Keratinocyte (primary cell): ENCODE measurements at regions not wholly inside any gene's neighbourhood (a gene's known extent, or its start where the extent isn't known, plus 50 kb on each side); places are given as distances from the start of the nearest gene placed in this dataset.

ENCODE experiments used
- CTCF ChIP-seq, 3 experiments: IDR thresholded peaks in 1 of 3; conservative IDR thresholded peaks in 1 of 3; optimal IDR thresholded peaks in 1 of 3; 2 replicates in 2 of 3; 3 replicates in 1 of 3; pipeline versions ENCODE3 to v1.5.1; 2011; ENCODE audit warnings: low read length in 3 of 3, mild to moderate bottlenecking in 3 of 3, moderate library complexity in 2 of 3, control low read depth in 1 of 3, inconsistent platforms in 1 of 3; ENCODE audit not compliant: insufficient read depth in 2 of 3; ENCODE audit errors: extremely low read depth in 1 of 3
- EZH2 ChIP-seq: IDR thresholded peaks from one replicate; pipeline ENCODE4 v1.6.1; 2012; ENCODE audit warnings: inconsistent platforms, mild to moderate bottlenecking, low read length, moderate library complexity

GRCh38 chr12:74820324-74820723 is 282.7 kb downstream of the ATXN7L3B start:
- TF ChIP-seq CTCF (optimal IDR thresholded peaks at IDR 0.05 in 1 of 3, IDR thresholded peaks at IDR 0.05 in 1 of 3, conservative IDR thresholded peaks at IDR 0.05 in 1 of 3; ENCODE audit: extremely low read depth in 1 of 3, insufficient read depth in 2 of 3, low read length in 3 of 3), result no peak
- TF ChIP-seq EZH2, result no peak
